B cell (primary cell): ENCODE measurements at regions not wholly inside any gene's neighbourhood (a gene's known extent, or its start where the extent isn't known, plus 50 kb on each side); places are given as distances from the start of the nearest gene placed in this dataset.

ENCODE experiments used
- ATAC-seq: fragments of 200-7000 bp; cut with Tn5 transposase; one replicate; pipeline ENCODE4 v1.10.0; 2021; ENCODE audit warnings: low read depth, mild to moderate bottlenecking, moderate number of reproducible peaks, moderate library complexity
- CTCF ChIA-PET: fragments of 350-600 bp; sonication (Branson Sonifier 250); formaldehyde crosslinking; loops from one replicate; lab custom pipeline; 2021; ENCODE audit warnings: antibody characterized with exemption, inconsistent platforms; lab: Charles Lee
- POLR2A ChIA-PET: fragments of 350-600 bp; sonication (Branson Sonifier 250); formaldehyde crosslinking; loops from one replicate; lab custom pipeline; 2021; ENCODE audit warnings: antibody characterized with exemption; lab: Charles Lee
- DNase-seq: peaks from one replicate; pipeline ENCODE4 v3.0.0; 2013
- H2AFZ ChIP-seq: 2 replicates; pipeline ENCODE4 v1.6.1; 2012; ENCODE audit warnings: mild to moderate bottlenecking, low read depth, low read length; ENCODE audit not compliant: insufficient read depth, poor library complexity, severe bottlenecking
- H3K27ac ChIP-seq, 2 donors: 1 replicate in 1 of 2; 2 replicates in 1 of 2; pipeline ENCODE4 v1.5.1; 2012 to 2013; ENCODE audit warnings: low read length in 2 of 2, mild to moderate bottlenecking in 2 of 2, moderate library complexity in 1 of 2
- H3K27me3 ChIP-seq, 4 experiments: fragments of 200-600 bp in 1 of 4; sonication (generic) in 1 of 4; replicated peaks in 1 of 4; 1 replicate in 2 of 4; 2 replicates in 2 of 4; pipeline versions ENCODE4 v1.6.1 to v1.7.0; 2013 to 2016; ENCODE audit warnings: low read length in 3 of 4, mild to moderate bottlenecking in 2 of 4, mixed read lengths in 1 of 4, moderate library complexity in 1 of 4; ENCODE audit not compliant: insufficient read depth in 4 of 4, control insufficient read depth in 3 of 4; ENCODE audit errors: control extremely low read depth in 1 of 4
- H3K36me3 ChIP-seq, 2 experiments: replicated peaks in 1 of 2; 1 replicate in 1 of 2; 2 replicates in 1 of 2; pipeline versions ENCODE4 v1.6.1 to v1.7.1; 2013; ENCODE audit warnings: low read length in 1 of 2; ENCODE audit not compliant: insufficient read depth in 2 of 2, control insufficient read depth in 1 of 2; ENCODE audit errors: control extremely low read depth in 1 of 2, extremely low read depth in 1 of 2
- H3K4me1 ChIP-seq, 2 donors: fragments of 200-600 bp in 1 of 2; sonication (generic) in 1 of 2; 1 replicate in 1 of 2; 2 replicates in 1 of 2; pipeline versions ENCODE4 v1.5.1 to v1.6.1; 2013 to 2017; ENCODE audit warnings: low read length in 2 of 2; ENCODE audit not compliant: control insufficient read depth in 2 of 2, insufficient read depth in 2 of 2
- H3K4me2 ChIP-seq: replicated peaks from 2 replicates; pipeline ENCODE3; 2012; ENCODE audit warnings: mild to moderate bottlenecking, low read depth, low read length; ENCODE audit not compliant: poor library complexity, severe bottlenecking
- H3K4me3 ChIP-seq, 5 experiments: fragments of 200-600 bp in 1 of 5; sonication (generic) in 1 of 5; 1 replicate in 3 of 5; 2 replicates in 2 of 5; pipeline versions ENCODE4 v1.5.1 to v1.7.0; 2011 to 2016; ENCODE audit warnings: low read length in 4 of 5, mild to moderate bottlenecking in 4 of 5, low read depth in 2 of 5, control low read depth in 1 of 5, moderate library complexity in 1 of 5; ENCODE audit not compliant: insufficient read depth in 1 of 5; ENCODE audit errors: control extremely low read depth in 1 of 5, extremely low read depth in 1 of 5
- H3K79me2 ChIP-seq: fragments of 200-600 bp; sonication (generic); one replicate; pipeline ENCODE4 v1.6.0; 2016; ENCODE audit warnings: low read length; ENCODE audit not compliant: control insufficient read depth, insufficient read depth
- H3K9ac ChIP-seq: fragments of 200-600 bp; sonication (generic); 2 replicates; pipeline ENCODE4 v1.6.1; 2017; ENCODE audit warnings: mild to moderate bottlenecking, low read length, moderate library complexity
- H3K9me3 ChIP-seq, 3 donors: one replicate each; pipeline versions ENCODE4 v1.6.1 to v1.7.1; 2013; ENCODE audit warnings: low read length in 2 of 3; ENCODE audit not compliant: control insufficient read depth in 2 of 3, insufficient read depth in 1 of 3; ENCODE audit errors: control extremely low read depth in 1 of 3
- H4K20me1 ChIP-seq: 2 replicates; pipeline ENCODE4 v1.6.0; 2012; ENCODE audit warnings: mild to moderate bottlenecking, low read length; ENCODE audit not compliant: insufficient read depth, control insufficient read depth, poor library complexity, severe bottlenecking
- H3K27ac Mint-ChIP-seq: one replicate; pipeline ENCODE4 v1.8.0; 2021; ENCODE audit warnings: mixed read lengths
- H3K27me3 Mint-ChIP-seq: one replicate; pipeline ENCODE4 v1.8.0; 2021; ENCODE audit warnings: mixed read lengths
- H3K4me1 Mint-ChIP-seq: one replicate; pipeline ENCODE4 v1.8.0; 2021; ENCODE audit warnings: mixed read lengths
- H3K4me3 Mint-ChIP-seq: one replicate; pipeline ENCODE4 v1.8.0; 2021; ENCODE audit warnings: mixed read lengths
- H3K9me3 Mint-ChIP-seq: one replicate; pipeline ENCODE4 v1.8.0; 2022; ENCODE audit warnings: mixed read lengths; ENCODE audit not compliant: insufficient read depth
- CTCF ChIP-seq: fragments of 200-600 bp; IDR thresholded peaks from one replicate; pipeline ENCODE4 v1.8.0; 2022; ENCODE audit warnings: antibody characterized with exemption, mild to moderate bottlenecking
- EZH2 ChIP-seq: IDR thresholded peaks from 2 replicates; pipeline ENCODE4 v1.6.1; 2012; ENCODE audit warnings: borderline replicate concordance, low read depth, mild to moderate bottlenecking, moderate library complexity, low read length; ENCODE audit not compliant: insufficient read depth, poor library complexity, severe bottlenecking
- whole genome bisulfite sequencing: methylation state at CpG from one replicate; pipeline ENCODE4 v1.1.5; 2013; ENCODE audit warnings: missing lambda C conversion rate; ENCODE audit not compliant: insufficient coverage; 5-methylcytosine and 5-hydroxymethylcytosine counted together
- intact Hi-C: fragments of 100-400 bp; cut with micrococcal nuclease; formaldehyde crosslinking; loops from one replicate; pipeline ENCODE4 v1.10.0; 2022

- ATAC-seq (no peak), DNase-seq (no peak)
- Histone ChIP-seq H3K4me3 (no peak overlapping the region), H3K9ac (no peak overlapping the region), H2AFZ (no peak overlapping the region), H3K27me3 (no peaks in the 10 kb centered on the region), H4K20me1 (no peaks in the 10 kb centered on the region), H3K36me3 (no peaks in the 10 kb centered on the region), H3K4me2 (no peak overlapping the region), H3K27ac (no peak overlapping the region), H3K9me3 (no peaks in the 10 kb centered on the region), H3K4me1 (no peaks in the 10 kb centered on the region), H3K79me2 (no peaks in the 10 kb centered on the region)
- 75% methylated on average over 3 of the region's 3 CpGs for WGBS
- ChIA-PET CTCF (no interaction called here), POLR2A (no interaction called here)
- Mint-ChIP-seq H3K4me3 (no peak overlapping the region), H3K27ac (no peak overlapping the region), H3K27me3 (no peaks in the 10 kb centered on the region), H3K4me1 (no peaks in the 10 kb centered on the region), H3K9me3 (peaks cover 8% of the 10 kb centered on the region)
- TF ChIP-seq CTCF (no peak), EZH2 (no peak)
- intact Hi-C loops: no loop called here
These were observed 679.3 kb downstream of the OTOL1 start for GRCh38 chr3:162175878-162176277.

DNA sequence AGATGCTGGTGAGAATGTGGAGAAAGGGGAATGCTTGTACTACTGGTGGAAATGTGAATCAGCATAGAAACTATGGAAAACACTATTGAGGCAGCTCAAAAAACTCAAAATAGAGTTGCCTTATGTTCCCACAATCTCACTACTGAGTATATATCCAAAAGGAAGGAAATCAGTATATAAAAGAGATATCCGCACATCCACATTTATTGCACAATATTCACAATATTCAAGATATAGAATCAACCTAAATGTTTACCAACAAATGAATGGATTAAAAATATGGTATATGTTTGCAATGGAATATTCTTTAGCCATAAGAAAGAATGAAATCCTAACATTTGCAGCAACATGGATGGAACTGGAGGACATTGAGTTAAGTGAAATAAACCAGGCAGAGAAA, 686.8 kb downstream of the OTOL1 start:
- Mint-ChIP-seq H3K27ac (no peak overlapping the region), H3K27me3 (no peaks in the 10 kb centered on the region), H3K9me3 (no peaks in the 10 kb centered on the region), H3K4me1 (no peaks in the 10 kb centered on the region), H3K4me3 (no peak overlapping the region)
- H3K36me3 ChIP-seq: no peaks in the 10 kb centered on the region
- H3K4me3 ChIP-seq: no peak overlapping the region
- no peak overlapping the region for H3K27ac ChIP-seq
- H3K4me1 ChIP-seq: no peaks in the 10 kb centered on the region
- intact Hi-C loops: no loop called here
- ATAC-seq (no peak), DNase-seq (no peak)
- H3K9me3 ChIP-seq: peaks cover 0 to 1% (median 0%) of the 10 kb centered on the region in 3 donors
- CTCF ChIA-PET: no interaction called here
- H3K9ac ChIP-seq: no peak overlapping the region
- H4K20me1 ChIP-seq: no peaks in the 10 kb centered on the region
- no peak overlapping the region for H3K4me2 ChIP-seq
- WGBS: no CpG with 5 or more reads among the region's 1 CpG
- POLR2A ChIA-PET: no interaction called here
- H2AFZ ChIP-seq: no peak overlapping the region
- TF ChIP-seq EZH2 (no peak), CTCF (no peak)
- H3K79me2 ChIP-seq: no peaks in the 10 kb centered on the region
- no peaks in the 10 kb centered on the region for H3K27me3 ChIP-seq
